Smooth muscle cell (in vitro differentiated cells): ENCODE measurements at regions not wholly inside any gene's neighbourhood (a gene's known extent, or its start where the extent isn't known, plus 50 kb on each side); places are given as distances from the start of the nearest gene placed in this dataset.

ENCODE experiments used
- DNase-seq: peaks from one replicate; lab custom pipeline; 2025; ENCODE audit not compliant: unreplicated experiment; lab: John Stamatoyannopoulos, UW
- H2AFZ ChIP-seq: fragments of 200-600 bp; sonication (generic); 2 replicates; pipeline ENCODE4 v1.6.0; 2016; ENCODE audit warnings: antibody characterized with exemption, low read depth, mild to moderate bottlenecking
- H3F3A ChIP-seq: fragments of 200-600 bp; sonication (generic); 2 replicates; pipeline ENCODE4 v1.6.0; 2017; ENCODE audit warnings: antibody characterized with exemption, low read depth
- H3K27ac ChIP-seq: fragments of 200-600 bp; sonication (generic); 2 replicates; pipeline ENCODE4 v1.5.1; 2016; ENCODE audit warnings: low read depth, mild to moderate bottlenecking
- H3K27me3 ChIP-seq: fragments of 200-600 bp; sonication (generic); 2 replicates; pipeline ENCODE4 v1.6.1; 2016; ENCODE audit warnings: low read depth, mild to moderate bottlenecking
- H3K36me3 ChIP-seq: fragments of 200-600 bp; sonication (generic); 2 replicates; pipeline ENCODE4 v1.5.1; 2016; ENCODE audit warnings: low read depth
- H3K4me1 ChIP-seq: fragments of 200-600 bp; sonication (generic); 2 replicates; pipeline ENCODE4 v1.5.1; 2016; ENCODE audit warnings: low read depth
- H3K4me2 ChIP-seq: fragments of 200-600 bp; sonication (generic); 2 replicates; pipeline ENCODE4 v1.6.0; 2016; ENCODE audit warnings: mild to moderate bottlenecking
- H3K4me3 ChIP-seq: fragments of 200-600 bp; sonication (generic); 2 replicates; pipeline ENCODE4 v1.5.1; 2016; ENCODE audit warnings: mild to moderate bottlenecking
- H3K79me2 ChIP-seq: fragments of 200-600 bp; sonication (generic); 2 replicates; pipeline ENCODE4 v1.6.0; 2016; ENCODE audit warnings: low read depth, mild to moderate bottlenecking
- H3K9ac ChIP-seq: fragments of 200-600 bp; sonication (generic); 2 replicates; pipeline ENCODE4 v1.6.0; 2016; ENCODE audit warnings: low read depth
- H3K9me3 ChIP-seq: fragments of 200-600 bp; sonication (generic); replicated peaks from 2 replicates; pipeline ENCODE4 v1.5.1; 2016; ENCODE audit warnings: low read depth
- H4K20me1 ChIP-seq: fragments of 200-600 bp; sonication (generic); 2 replicates; pipeline ENCODE4 v1.6.0; 2016; ENCODE audit warnings: low read depth
- CTCF ChIP-seq: fragments of 200-600 bp; sonication (generic); IDR thresholded peaks from 2 replicates; pipeline ENCODE4 v1.5.1; 2017; ENCODE audit warnings: borderline replicate concordance, mild to moderate bottlenecking, antibody characterized with exemption; ENCODE audit not compliant: insufficient read depth, poor library complexity, severe bottlenecking
- WGBS: methylation state at CpG from one replicate; pipeline ENCODE4 v1.1.7; 2016; ENCODE audit warnings: low lambda C conversion rate; 5-methylcytosine and 5-hydroxymethylcytosine counted together

GRCh38 chr22:47632701-47633100, 870.3 kb downstream of the TBC1D22A start:
- Histone ChIP-seq H3K9ac (no peak overlapping the region), H3K79me2 (no peaks in the 10 kb centered on the region), H4K20me1 (no peaks in the 10 kb centered on the region), H3K36me3 (no peaks in the 10 kb centered on the region), H3K4me3 (no peak overlapping the region), H3K27ac (no peak overlapping the region), H3K4me1 (no peaks in the 10 kb centered on the region), H3F3A (no peaks in the 10 kb centered on the region), H2AFZ (no peak overlapping the region), H3K27me3 (no peaks in the 10 kb centered on the region), H3K9me3 (peaks cover 1% of the 10 kb centered on the region), H3K4me2 (no peak overlapping the region)
- no peak for TF ChIP-seq CTCF
- 77% methylated on average over 10 of the region's 10 CpGs for WGBS
- no peak for DNase-seq

- H3K27me3 ChIP-seq = no peaks in the 10 kb centered on the region
- H4K20me1 ChIP-seq = no peaks in the 10 kb centered on the region
- no peak overlapping the region for H3K4me3 ChIP-seq
- H3K4me2 ChIP-seq = no peak overlapping the region
- H3F3A ChIP-seq = no peaks in the 10 kb centered on the region
- WGBS = 92% methylated on average over 31 of the region's 31 CpGs
- no peak overlapping the region for H2AFZ ChIP-seq
- H3K4me1 ChIP-seq = no peaks in the 10 kb centered on the region
- no peaks in the 10 kb centered on the region for H3K36me3 ChIP-seq
- no peak overlapping the region for H3K27ac ChIP-seq
- no peak for DNase-seq
- H3K79me2 ChIP-seq = no peaks in the 10 kb centered on the region
- H3K9me3 ChIP-seq = no peaks in the 10 kb centered on the region
- H3K9ac ChIP-seq = no peak overlapping the region
- no peak for TF ChIP-seq CTCF
Observed at GRCh38 chr22:47631571-47632102, 869.2 kb downstream of the TBC1D22A start.

GRCh38 chr22:47630741-47631534, 868.5 kb downstream of the TBC1D22A start:
- WGBS = 85% methylated on average over 22 of the region's 22 CpGs
- no peaks in the 10 kb centered on the region for H3K9me3 ChIP-seq
- H3K79me2 ChIP-seq = no peaks in the 10 kb centered on the region
- DNase-seq = no peak
- no peak overlapping the region for H3K27ac ChIP-seq
- H3K4me3 ChIP-seq = no peak overlapping the region
- TF ChIP-seq CTCF = no peak
- no peak overlapping the region for H2AFZ ChIP-seq
- no peak overlapping the region for H3K4me2 ChIP-seq
- H3F3A ChIP-seq = no peaks in the 10 kb centered on the region
- no peaks in the 10 kb centered on the region for H4K20me1 ChIP-seq
- H3K36me3 ChIP-seq = no peaks in the 10 kb centered on the region
- no peaks in the 10 kb centered on the region for H3K27me3 ChIP-seq
- H3K4me1 ChIP-seq = no peaks in the 10 kb centered on the region
- H3K9ac ChIP-seq = no peak overlapping the region
